Common myeloid progenitor, CD34-positive (primary cell): ENCODE measurements at regions not wholly inside any gene's neighbourhood (a gene's known extent, or its start where the extent isn't known, plus 50 kb on each side); places are given as distances from the start of the nearest gene placed in this dataset.
"Not testable (repeated sequence)": the region's sequence is repeated elsewhere in the genome, so short reads cannot be mapped to it uniquely, and the experiment has no call there.

ENCODE experiments used
- CTCF ChIA-PET: fragments of 350-600 bp; sonication (Branson Sonifier 250); formaldehyde crosslinking; loops from one replicate; lab custom pipeline; 2021; ENCODE audit warnings: antibody characterized with exemption; lab: Charles Lee
- POLR2A ChIA-PET: fragments of 350-600 bp; sonication (Branson Sonifier 250); formaldehyde crosslinking; loops from one replicate; lab custom pipeline; 2021; ENCODE audit warnings: antibody characterized with exemption; lab: Charles Lee
- DNase-seq, 3 donors: peaks; one replicate each; pipeline versions ENCODE4 v3.0.0 to v3.0.0-alpha.2; 2013
- H3K27ac ChIP-seq, 2 experiments: 1 replicate in 1 of 2; 2 replicates in 1 of 2; pipeline ENCODE4 v1.7.0; 2013; ENCODE audit warnings: inconsistent platforms in 2 of 2, low read length in 2 of 2, mild to moderate bottlenecking in 2 of 2, low read depth in 1 of 2, moderate library complexity in 1 of 2; ENCODE audit not compliant: severe bottlenecking in 2 of 2, insufficient read depth in 1 of 2, poor library complexity in 1 of 2
- H3K27me3 ChIP-seq, 5 experiments: replicated peaks in 2 of 5; 1 replicate in 3 of 5; 2 replicates in 2 of 5; pipeline versions ENCODE4 v1.6.1 to v1.7.0; 2013; ENCODE audit warnings: low read length in 4 of 5, mild to moderate bottlenecking in 2 of 5, moderate library complexity in 2 of 5, inconsistent platforms in 1 of 5; ENCODE audit not compliant: insufficient read depth in 5 of 5, control insufficient read depth in 4 of 5
- H3K36me3 ChIP-seq, 4 experiments: 1 replicate in 2 of 4; 2 replicates in 2 of 4; pipeline versions ENCODE4 v1.6.1 to v1.7.0; 2013; ENCODE audit warnings: low read length in 3 of 4, control low read depth in 1 of 4, mild to moderate bottlenecking in 1 of 4; ENCODE audit not compliant: control insufficient read depth in 4 of 4, insufficient read depth in 4 of 4
- H3K4me1 ChIP-seq, 4 experiments: 1 replicate in 3 of 4; 2 replicates in 1 of 4; pipeline versions ENCODE4 v1.6.1 to v1.7.1; 2013; ENCODE audit warnings: low read length in 3 of 4, mild to moderate bottlenecking in 3 of 4, control low read depth in 1 of 4, inconsistent platforms in 1 of 4, moderate library complexity in 1 of 4; ENCODE audit not compliant: control insufficient read depth in 4 of 4, insufficient read depth in 4 of 4; ENCODE audit errors: control extremely low read depth in 1 of 4
- H3K4me3 ChIP-seq, 7 experiments: 1 replicate in 4 of 7; 2 replicates in 3 of 7; pipeline versions ENCODE4 v1.5.1 to v1.7.0; 2013; ENCODE audit warnings: mild to moderate bottlenecking in 7 of 7, low read length in 6 of 7, moderate library complexity in 6 of 7, inconsistent platforms in 2 of 7, low read depth in 2 of 7, control low read depth in 1 of 7; ENCODE audit not compliant: insufficient read depth in 4 of 7, control insufficient read depth in 1 of 7; ENCODE audit errors: extremely low read depth in 1 of 7
- H3K9me3 ChIP-seq, 5 experiments: 1 replicate in 4 of 5; 2 replicates in 1 of 5; pipeline versions ENCODE4 v1.6.1 to v1.7.1; 2013; ENCODE audit warnings: low read length in 4 of 5, mild to moderate bottlenecking in 2 of 5, inconsistent platforms in 1 of 5, low read depth in 1 of 5, moderate library complexity in 1 of 5; ENCODE audit not compliant: control insufficient read depth in 4 of 5, insufficient read depth in 2 of 5; ENCODE audit errors: control extremely low read depth in 1 of 5
- WGBS: methylation state at CpG from one replicate; pipeline ENCODE4 v1.1.5; 2013; ENCODE audit not compliant: insufficient coverage; 5-methylcytosine and 5-hydroxymethylcytosine counted together

- ChIA-PET CTCF (no interaction called here), POLR2A (no interaction called here)
- Histone ChIP-seq H3K4me1 (no peaks in the 10 kb centered on the region), H3K27ac (no peak overlapping the region), H3K27me3 (no peaks in the 10 kb centered on the region), H3K4me3 (no peak overlapping the region), H3K36me3 (no peaks in the 10 kb centered on the region), H3K9me3 (peaks cover 0 to 2% (median 0%) of the 10 kb centered on the region in 5 experiments)
- no peak for DNase-seq
- no CpG with 5 or more reads among the region's 1 CpG for WGBS
Observed at GRCh38 chr11:38693306-38693705, 2095.3 kb upstream of the RAG2 start.

DNA sequence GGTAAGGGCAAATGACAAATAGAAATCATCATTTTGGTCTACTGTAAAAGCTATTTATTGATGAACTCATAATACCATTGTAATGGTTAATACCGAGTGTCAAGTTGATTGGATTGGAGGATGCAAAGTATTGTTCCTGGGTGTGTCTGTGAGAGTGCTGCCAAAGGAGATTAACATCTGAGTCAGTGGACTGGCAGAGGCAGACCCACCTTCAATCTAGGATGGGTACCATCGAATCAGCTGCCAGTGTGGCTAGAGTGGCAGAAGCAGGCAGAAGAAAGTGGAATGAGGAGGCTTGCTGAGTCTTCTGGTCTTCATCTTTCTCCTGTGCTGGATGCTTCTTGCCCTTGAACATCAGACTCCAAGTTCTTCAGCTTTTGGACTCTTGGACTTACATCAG, 2092.2 kb upstream of the RAG2 start:
- H3K4me1 ChIP-seq, H3K27me3 ChIP-seq, CTCF ChIA-PET, H3K4me3 ChIP-seq, POLR2A ChIA-PET, H3K36me3 ChIP-seq, H3K9me3 ChIP-seq, DNase-seq, H3K27ac ChIP-seq: not testable (repeated sequence)
- 100% methylated on average over 1 of the region's 2 CpGs for WGBS

- 97% methylated on average over 3 of the region's 3 CpGs for WGBS
- ChIA-PET CTCF (no interaction called here), POLR2A (no interaction called here)
- Histone ChIP-seq H3K9me3 (no peaks in the 10 kb centered on the region), H3K4me1 (no peaks in the 10 kb centered on the region), H3K4me3 (no peak overlapping the region), H3K36me3 (no peaks in the 10 kb centered on the region), H3K27ac (no peak overlapping the region), H3K27me3 (peaks cover 0 to 10% (median 3%) of the 10 kb centered on the region in 5 experiments)
- DNase-seq: no peak
Observed at GRCh38 chr11:38687008-38687407, 2089.0 kb upstream of the RAG2 start.

GRCh38 chr11:38683484-38683883, 2085.4 kb upstream of the RAG2 start:
- H3K4me3 ChIP-seq: no peak overlapping the region
- no peaks in the 10 kb centered on the region for H3K4me1 ChIP-seq
- peaks cover 0 to 13% (median 7%) of the 10 kb centered on the region in 5 experiments for H3K27me3 ChIP-seq
- no peak for DNase-seq
- H3K36me3 ChIP-seq: no peaks in the 10 kb centered on the region
- ChIA-PET POLR2A (interaction anchor here (0.7 kb wide), 1 partner anchor 251 kb away, joined by 3 read pairs; no protein-coding TSS in a partner anchor), CTCF (interaction anchor here (0.8 kb wide), 1 partner anchor 12 kb away, joined by 3 read pairs; no protein-coding TSS in a partner anchor)
- H3K9me3 ChIP-seq: no peaks in the 10 kb centered on the region
- WGBS: no CpG with 5 or more reads among the region's 2 CpGs
- no peak overlapping the region for H3K27ac ChIP-seq

GRCh38 chr11:38680746-38681145, 2082.7 kb upstream of the RAG2 start:
- ChIA-PET POLR2A (no interaction called here), CTCF (no interaction called here)
- no peak for DNase-seq
- H3K4me3 ChIP-seq: no peak overlapping the region
- WGBS: 92% methylated on average over 2 of the region's 2 CpGs
- H3K9me3 ChIP-seq: no peaks in the 10 kb centered on the region
- H3K4me1 ChIP-seq: no peaks in the 10 kb centered on the region
- peaks cover 0 to 24% (median 6%) of the 10 kb centered on the region in 5 experiments for H3K27me3 ChIP-seq
- no peak overlapping the region for H3K27ac ChIP-seq
- H3K36me3 ChIP-seq: no peaks in the 10 kb centered on the region

DNA sequence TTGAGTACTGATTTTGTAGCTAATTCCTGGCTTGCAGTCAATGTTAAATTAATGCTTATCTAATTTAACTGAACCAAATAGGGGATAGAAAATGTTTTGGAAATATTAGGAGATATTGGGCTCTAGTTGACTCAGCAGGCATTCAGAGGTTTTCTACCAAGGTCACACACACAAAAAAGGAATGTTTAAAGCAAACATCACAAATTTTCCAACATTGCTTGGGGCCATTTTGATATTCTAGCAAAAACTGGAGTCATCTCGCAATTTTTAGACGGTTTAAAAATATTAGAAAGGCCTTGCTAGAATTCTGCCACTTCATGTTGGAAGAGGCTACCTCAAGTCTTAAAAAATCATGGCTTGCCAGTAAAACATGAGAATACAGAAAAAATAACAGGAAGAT, 2082.1 kb upstream of the RAG2 start:
- no peak for DNase-seq
- Histone ChIP-seq H3K27ac (no peak overlapping the region), H3K36me3 (no peaks in the 10 kb centered on the region), H3K9me3 (no peaks in the 10 kb centered on the region), H3K4me3 (no peak overlapping the region), H3K4me1 (no peaks in the 10 kb centered on the region), H3K27me3 (peaks cover 0 to 24% (median 3%) of the 10 kb centered on the region in 5 experiments)
- whole genome bisulfite sequencing: 100% methylated on average over 2 of the region's 2 CpGs
- POLR2A ChIA-PET: no interaction called here
- CTCF ChIA-PET: no interaction called here

DNA sequence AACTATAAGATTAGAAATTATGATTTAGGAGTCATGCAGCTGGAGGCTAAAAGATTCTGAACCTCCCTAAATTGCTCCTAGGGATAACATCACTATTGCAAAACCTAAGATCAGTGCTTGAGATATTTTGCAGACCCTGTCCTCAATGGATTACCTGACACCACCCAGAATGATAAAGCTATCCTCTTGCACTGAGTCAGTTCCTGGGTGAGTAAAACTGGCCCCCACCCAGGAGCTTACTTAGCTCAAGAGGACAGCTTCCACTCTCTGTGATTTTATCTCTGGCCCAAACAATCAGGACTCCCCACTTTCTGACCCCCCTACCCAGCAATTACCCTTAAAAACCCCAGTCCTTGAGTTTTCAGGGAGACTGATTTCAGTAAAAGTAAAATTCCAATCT, 2074.4 kb upstream of the RAG2 start:
- ChIA-PET POLR2A (no interaction called here), CTCF (no interaction called here)
- no peak overlapping the region for H3K4me3 ChIP-seq
- H3K4me1 ChIP-seq: no peaks in the 10 kb centered on the region
- H3K9me3 ChIP-seq: peaks cover 0 to 3% (median 2%) of the 10 kb centered on the region in 5 experiments
- peaks cover 0 to 22% (median 1%) of the 10 kb centered on the region in 5 experiments for H3K27me3 ChIP-seq
- DNase-seq: no peak
- no peak overlapping the region for H3K27ac ChIP-seq
- no peaks in the 10 kb centered on the region for H3K36me3 ChIP-seq
